Fibroblast of the conjunctiva (primary cell): ENCODE measurements at regions not wholly inside any gene's neighbourhood (a gene's known extent, or its start where the extent isn't known, plus 50 kb on each side); places are given as distances from the start of the nearest gene placed in this dataset.
"Not testable (repeated sequence)": the region's sequence is repeated elsewhere in the genome, so short reads cannot be mapped to it uniquely, and the experiment has no call there.

Source experiments
- DNase-seq: peaks from one replicate; pipeline ENCODE4 v3.0.0-alpha.2; 2010; ENCODE audit warnings: low read depth

DNA sequence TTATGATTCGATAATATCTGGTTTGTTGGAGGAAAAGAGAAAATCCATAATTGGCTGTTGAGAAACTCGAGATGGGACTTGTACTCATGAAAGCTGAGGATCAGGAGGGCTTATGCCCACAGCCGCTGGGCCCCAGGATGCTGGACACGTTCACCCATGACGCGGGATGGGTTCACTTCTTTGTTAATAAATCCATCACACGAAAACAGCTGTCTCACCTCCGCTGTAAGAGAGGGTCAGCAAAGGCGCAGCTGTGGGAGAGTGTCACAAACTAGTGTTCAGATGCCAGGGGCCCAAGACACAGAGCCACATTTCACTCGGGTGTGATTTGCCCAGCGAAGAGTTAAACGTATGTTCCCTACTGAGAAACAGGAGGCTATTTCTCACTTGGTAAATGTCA, 315.1 kb downstream of the THBS2 start:
- no peak for DNase-seq

DNA sequence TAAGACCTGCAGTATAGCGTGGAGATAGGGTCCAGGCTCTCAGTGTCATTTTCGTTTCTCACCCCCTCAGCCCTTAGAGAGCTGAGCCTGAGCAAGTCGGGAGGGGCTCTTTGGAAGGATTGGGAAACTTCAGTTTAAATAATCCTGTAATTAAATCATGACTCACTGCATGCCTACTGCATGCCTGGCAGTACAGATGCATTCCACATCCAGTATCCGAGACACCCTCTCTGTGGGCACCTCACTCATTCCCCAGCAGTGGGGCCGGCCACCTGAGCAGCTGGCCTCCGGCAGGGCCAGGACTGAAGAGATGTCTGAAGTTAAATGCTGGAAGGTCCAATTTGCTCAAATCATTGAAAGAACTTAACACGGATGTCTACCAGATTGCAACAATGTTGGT, 316.6 kb downstream of the THBS2 start:
- no peak for DNase-seq

DNA sequence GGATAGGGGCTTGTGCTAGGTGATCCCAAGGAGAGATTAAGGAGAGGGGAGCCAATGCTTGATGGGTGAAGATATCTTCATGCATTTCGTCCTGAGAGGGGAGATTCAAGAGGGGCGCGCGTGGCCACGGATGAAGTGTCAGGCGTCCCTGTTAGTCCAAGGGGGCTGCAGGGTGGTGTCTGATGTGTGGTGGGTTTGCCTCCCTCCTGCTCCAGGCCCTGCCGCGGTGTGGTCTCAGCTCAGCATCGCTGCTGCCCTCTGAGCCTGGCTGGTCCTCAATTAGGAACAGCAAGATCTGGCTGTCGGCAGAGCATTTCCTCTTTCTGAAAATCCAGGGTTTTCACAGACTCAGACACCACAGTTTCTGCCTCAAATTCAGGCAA, 318.0 kb downstream of the THBS2 start:
- no peak for DNase-seq

DNA sequence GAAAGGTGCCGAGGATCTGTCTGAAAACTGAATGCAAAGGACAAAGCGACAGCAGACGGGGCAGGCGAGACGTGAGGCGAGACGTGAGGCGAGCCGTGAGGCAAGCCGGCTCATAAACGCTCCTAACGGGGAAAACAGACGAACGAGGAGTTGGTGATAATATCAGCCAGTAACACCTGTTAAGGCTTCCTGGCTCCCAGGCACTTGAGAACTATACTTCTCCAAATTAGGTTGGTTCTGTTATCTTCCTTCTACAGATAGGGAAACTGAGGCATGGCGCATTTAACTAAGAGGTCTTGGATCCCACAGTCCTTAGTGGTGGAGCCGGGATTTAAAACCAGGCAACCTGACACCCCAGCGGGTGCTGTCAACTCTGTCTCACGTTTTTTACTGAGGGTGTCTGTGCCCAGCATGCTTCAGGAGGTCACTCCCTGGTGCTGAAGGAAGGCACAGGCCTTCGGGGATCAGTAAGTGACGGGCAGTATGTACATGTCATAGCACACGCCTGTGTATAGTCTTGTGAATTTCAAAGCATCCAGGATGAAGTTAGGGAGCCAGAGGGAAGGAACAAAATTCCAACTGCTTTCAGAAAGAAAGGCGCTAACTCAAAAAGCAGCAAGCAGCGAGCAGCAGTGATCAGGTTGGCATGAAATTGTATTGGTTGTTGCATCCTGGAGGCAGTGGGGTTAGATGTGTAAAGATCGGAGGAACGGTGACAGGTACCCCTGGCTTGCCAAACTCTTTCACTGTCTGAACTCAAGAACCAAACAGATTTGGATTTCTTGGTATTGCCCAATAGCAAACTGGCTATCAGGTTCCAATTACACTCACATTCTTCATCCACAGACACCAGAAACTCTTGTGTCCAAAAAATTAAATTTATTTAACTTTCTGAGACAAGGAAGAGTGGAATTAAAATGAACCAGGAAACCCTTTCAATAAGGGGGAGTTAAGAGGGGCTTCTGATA, 318.7 kb downstream of the THBS2 start:
- no peak for DNase-seq

DNA sequence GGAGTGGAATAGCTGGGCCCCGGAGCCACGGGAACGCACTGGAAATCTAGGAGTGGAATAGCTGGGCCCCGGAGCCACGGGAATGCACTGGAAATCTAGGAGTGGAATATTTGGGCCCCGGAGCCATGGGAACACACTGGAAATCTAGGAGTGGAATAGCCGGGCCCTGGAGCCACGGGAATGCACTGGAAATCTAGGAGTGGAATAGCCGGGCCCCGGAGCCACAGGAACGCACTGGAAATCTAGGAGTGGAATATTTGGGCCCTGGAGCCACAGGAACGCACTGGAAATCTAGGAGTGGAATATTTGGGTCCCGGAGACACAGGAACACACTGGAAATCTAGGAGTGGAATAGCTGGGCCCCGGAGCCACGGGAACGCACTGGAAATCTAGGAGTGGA, 321.5 kb downstream of the THBS2 start:
- not testable (repeated sequence) for DNase-seq

DNA sequence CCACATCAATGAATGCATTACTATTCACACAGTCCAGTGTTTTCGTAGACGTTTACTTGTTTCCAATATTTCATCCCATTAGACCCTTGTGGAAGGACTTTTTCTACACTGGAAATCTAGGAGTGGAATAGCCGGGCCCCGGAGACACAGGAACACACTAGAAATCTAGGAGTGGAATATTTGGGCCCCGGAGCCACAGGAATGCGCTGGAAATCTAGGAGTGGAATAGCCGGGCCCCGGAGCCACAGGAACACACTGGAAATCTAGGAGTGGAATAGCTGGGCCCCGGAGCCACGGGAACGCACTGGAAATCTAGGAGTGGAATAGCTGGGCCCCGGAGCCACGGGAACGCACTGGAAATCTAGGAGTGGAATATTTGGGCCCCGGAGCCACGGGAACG, 322.6 kb downstream of the THBS2 start:
- DNase-seq, result not testable (repeated sequence)

GRCh38 chr6:168929871-168930450, 323.7 kb downstream of the THBS2 start:
- no peak for DNase-seq

DNA sequence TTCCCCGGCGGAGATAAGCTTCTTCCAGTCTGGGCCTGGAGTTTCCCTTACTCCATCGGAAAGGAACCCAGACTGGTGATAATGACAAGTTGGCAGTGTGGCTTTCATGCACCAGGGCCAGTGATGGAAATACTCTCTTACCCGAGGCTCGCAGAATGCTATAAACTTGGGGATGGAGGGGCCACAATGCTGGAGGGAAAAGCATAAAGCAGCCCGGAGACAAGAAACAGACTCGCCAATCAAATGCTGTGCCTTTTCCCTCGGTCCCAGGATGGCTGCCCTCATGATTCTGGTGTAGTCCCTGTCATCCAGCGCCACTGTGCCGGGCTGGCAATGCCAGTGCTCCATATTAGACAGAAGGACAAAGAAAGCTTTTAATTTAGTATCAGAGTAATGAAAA, 325.6 kb downstream of the THBS2 start:
- DNase-seq, result no peak

GRCh38 chr6:168927026-168927425, 326.6 kb downstream of the THBS2 start:
- DNase-seq, result no peak

GRCh38 chr6:168926306-168926705, 327.3 kb downstream of the THBS2 start:
- no peak for DNase-seq

- DNase-seq, result no peak
Measured at GRCh38 chr6:168925671-168926070, 328.0 kb downstream of the THBS2 start.

DNA sequence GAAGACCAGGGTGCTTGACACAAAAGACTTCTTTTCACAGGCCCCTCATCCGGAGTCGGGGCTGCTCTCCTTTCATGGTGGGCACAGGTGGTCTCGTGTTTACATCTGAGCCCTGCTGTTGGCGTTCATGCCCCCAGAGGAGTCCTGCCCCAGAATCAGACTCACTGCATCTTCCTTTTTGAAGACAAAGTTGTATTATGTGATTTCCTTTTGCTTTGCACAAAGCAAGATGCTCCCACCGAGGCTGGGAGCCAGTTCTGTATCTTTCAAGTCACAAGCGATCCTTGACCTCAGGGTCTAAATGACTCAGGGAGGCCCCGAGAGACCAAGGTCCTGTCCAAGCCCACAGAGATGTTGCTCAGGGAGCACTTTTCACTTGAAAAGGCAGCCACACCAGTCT, 330.5 kb downstream of the THBS2 start:
- no peak for DNase-seq

- no peak for DNase-seq
Measured at GRCh38 chr6:168922436-168922835, 331.2 kb downstream of the THBS2 start.

- no peak for DNase-seq
Measured at GRCh38 chr6:168920289-168920688, 333.4 kb downstream of the THBS2 start.

- no peak for DNase-seq
Measured at GRCh38 chr6:168919470-168920179, 334.0 kb downstream of the THBS2 start.

- DNase-seq, result peak; percentile 22
Measured at GRCh38 chr6:168916576-168917211, 337.0 kb downstream of the THBS2 start.

DNA sequence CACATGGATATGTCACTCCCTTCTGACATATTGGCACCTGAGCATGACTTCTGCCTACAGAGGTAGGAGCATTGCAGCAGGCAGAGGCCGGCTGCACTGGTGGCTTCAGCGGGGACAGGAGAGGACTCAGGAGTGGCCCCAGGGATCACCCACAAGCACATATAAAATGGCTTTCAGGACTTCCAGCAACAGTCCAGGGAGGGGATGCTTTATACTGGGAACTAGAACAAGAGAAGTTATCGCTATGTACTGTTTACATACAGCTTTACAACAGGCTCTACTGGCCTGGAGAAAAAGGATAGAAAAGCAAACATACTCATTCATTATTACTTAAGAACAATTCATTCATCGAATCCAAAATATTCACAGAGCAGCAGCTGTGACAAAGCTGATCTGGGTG, 337.8 kb downstream of the THBS2 start:
- no peak for DNase-seq

DNA sequence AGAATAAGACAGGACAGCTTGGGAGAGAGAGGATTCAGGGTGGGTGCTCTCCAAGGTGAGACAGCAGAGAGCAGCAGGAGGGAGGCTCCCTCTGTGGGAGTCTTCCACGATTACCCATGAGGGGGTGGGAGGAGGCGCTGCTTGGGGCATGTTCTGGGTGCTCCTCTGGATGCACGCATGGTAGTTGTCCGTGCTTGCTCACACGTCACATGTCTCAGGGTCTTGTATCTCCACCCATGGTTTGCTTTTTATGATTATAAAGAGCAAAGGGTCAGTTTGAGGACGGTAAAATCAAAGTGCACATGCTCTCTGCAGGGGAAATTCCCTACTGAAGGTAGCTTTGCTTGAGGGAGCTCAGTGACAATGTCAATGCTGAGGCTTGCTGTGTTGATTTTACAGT, 338.4 kb downstream of the THBS2 start:
- no peak for DNase-seq

DNA sequence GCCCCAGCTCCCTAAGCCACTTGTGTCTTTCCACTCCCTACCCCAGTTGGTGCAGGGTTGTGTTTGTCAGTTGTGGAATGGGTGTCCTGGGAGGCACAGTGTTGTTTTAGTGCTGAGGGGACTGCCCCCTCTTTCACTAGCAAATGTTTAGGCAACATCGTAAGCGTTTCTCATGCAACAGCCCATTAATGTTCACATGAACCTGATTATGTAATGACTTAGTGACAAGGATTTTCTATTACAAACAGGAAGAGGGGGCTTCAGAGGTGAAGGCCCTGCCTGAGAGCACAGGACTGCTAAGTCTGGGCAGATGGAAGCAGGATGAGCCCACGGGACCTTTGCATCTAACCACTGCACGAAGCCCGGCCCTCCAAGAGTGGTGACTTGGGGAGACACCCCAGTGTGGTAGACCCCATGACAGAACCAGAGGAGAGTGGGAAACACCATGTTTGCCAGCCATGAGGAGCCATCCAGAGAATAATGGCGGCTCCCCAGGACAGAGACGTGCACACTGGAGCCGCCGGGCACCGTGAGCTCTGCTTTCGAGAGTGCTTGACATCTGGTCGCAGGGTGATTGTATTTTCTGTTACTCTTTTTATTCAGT, 339.7 kb downstream of the THBS2 start:
- no peak for DNase-seq

DNA sequence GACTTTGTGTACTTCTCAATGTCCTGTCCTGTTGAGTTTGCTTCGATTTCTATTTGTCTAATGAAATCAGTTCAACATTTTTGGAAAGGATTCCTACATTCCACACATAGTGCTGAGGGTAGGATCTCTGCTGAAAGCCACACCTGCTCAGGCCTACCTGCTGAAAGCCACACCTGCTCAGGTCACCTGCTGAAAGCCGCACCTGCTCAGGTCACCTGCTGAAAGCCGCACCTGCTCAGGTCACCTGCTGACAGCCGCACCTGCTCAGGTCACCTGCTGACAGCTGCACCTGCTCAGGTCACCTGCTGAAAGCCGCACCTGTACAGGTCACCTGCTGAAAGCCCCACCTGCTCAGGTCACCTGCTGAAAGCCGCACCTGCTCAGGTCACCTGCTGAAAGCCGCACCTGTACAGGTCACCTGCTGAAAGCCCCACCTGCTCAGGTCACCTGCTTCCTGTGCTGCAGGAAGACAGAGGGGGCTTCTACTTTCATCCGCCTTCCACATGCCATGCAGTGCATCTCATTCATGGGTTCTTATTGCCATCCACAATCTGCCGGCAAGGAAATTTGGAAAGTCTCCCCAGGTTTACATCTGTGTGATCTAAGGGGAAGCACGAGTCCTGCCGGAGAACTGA, 340.3 kb downstream of the THBS2 start:
- DNase-seq, result not testable (repeated sequence)

DNA sequence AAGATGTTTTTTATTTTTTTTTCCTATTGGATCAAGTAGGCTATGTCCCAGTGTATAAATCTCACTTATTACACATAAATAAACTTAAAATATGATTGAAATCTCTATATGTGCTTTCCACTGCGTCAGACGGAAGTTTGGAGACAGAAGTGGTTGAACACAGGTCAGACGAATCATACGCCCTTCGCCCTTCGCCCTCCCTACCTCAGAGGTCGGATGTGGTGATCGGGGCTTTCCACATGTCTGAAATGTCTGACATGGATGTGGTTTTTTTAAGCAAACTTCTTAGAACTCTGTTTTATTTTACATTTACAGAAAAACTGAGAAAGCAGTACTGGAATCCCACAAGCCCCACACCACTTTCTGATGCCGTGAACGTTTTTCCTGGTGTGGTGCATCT, 344.4 kb downstream of the THBS2 start:
- DNase-seq, result no peak

GRCh38 chr6:168908887-168909286, 344.8 kb downstream of the THBS2 start:
- peak; percentile 38 for DNase-seq
